Thyroid gland (tissue), 4 donors: ENCODE measurements at regions not wholly inside any gene's neighbourhood (a gene's known extent, or its start where the extent isn't known, plus 50 kb on each side); places are given as distances from the start of the nearest gene placed in this dataset.

Experiments used
- POLR2A ChIP-seq, 2 donors: fragments of 450-650 bp; IDR thresholded peaks; one replicate each; pipeline ENCODE4 v1.6.1; 2017; ENCODE audit warnings: antibody characterized with exemption in 2 of 2, mild to moderate bottlenecking in 2 of 2, moderate library complexity in 1 of 2
- TF ChIP-seq, protein P1 (sequence below), 6 experiments: fragments of 200-600 bp in 3 of 6; fragments of 450-650 bp in 3 of 6; sonication (generic) in 3 of 6; IDR thresholded peaks; one replicate each; pipeline ENCODE4 v1.5.1; 2016 to 2019; ENCODE audit warnings: antibody characterized with exemption in 6 of 6, mild to moderate bottlenecking in 2 of 6, inconsistent platforms in 1 of 6, moderate library complexity in 1 of 6

DNA sequence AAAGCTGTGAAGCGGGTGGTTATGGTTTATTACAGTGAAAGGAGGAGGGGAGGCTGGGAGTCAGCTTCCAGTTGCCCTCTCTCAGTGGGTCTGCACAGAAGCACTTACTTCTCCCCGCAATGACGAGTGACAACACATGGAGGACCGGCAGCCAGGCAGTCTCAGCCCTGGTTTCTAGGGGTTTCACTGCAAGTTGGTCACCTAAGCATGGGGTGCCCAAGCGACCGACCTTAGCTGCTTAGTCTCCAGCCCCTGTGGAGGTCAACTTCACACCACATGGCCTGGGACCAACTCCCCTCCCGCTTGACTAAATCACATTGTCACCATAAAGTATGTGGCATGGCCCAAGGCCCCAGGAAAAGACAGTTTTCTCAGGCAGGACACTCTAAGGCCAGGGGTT, 99.9 kb upstream of the ZNF32 start:
- TF ChIP-seq, protein P1, sequence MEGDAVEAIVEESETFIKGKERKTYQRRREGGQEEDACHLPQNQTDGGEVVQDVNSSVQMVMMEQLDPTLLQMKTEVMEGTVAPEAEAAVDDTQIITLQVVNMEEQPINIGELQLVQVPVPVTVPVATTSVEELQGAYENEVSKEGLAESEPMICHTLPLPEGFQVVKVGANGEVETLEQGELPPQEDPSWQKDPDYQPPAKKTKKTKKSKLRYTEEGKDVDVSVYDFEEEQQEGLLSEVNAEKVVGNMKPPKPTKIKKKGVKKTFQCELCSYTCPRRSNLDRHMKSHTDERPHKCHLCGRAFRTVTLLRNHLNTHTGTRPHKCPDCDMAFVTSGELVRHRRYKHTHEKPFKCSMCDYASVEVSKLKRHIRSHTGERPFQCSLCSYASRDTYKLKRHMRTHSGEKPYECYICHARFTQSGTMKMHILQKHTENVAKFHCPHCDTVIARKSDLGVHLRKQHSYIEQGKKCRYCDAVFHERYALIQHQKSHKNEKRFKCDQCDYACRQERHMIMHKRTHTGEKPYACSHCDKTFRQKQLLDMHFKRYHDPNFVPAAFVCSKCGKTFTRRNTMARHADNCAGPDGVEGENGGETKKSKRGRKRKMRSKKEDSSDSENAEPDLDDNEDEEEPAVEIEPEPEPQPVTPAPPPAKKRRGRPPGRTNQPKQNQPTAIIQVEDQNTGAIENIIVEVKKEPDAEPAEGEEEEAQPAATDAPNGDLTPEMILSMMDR (IDR thresholded peaks at IDR 0.05): no peak
- TF ChIP-seq POLR2A (IDR thresholded peaks at IDR 0.05): no peak
